ENCODE measurements at regions not wholly inside any gene's neighbourhood (a gene's known extent, or its start where the extent isn't known, plus 50 kb on each side); places are given as distances from the start of the nearest gene placed in this dataset.

DNA sequence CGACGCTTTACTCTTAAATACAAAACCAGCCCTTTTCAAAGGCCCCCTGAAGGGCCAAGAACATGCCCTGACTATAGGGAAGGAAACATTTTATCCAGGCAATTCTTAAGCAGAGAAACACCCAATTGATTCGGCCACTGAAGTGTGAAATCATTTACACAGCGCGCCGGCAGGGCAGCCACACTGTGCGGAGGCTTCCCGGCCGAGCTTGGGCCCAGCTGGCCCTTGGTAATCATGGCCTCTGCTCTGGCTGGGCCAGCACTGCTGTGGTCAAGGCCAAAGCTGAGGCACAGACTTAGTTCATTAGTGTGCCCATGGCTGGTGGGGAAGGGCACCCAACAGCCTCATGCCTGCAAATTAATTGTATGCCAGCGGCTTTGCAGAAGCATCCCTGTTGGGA, 143.7 kb upstream of the HABP2 start:
- no peaks in the 10 kb centered on the region for H3K36me3 ChIP-seq (ENCODE audit: insufficient read depth)
- H3K27me3 ChIP-seq (ENCODE audit: insufficient read depth) = peaks cover 35% of the 10 kb centered on the region
- H3K4me2 ChIP-seq = no peak overlapping the region
- H3F3A ChIP-seq (replicated peaks; ENCODE audit: low read depth) = no peaks in the 10 kb centered on the region
- no peak overlapping the region for H3K4me3 ChIP-seq
- H3K9me2 ChIP-seq (ENCODE audit: insufficient read depth) = no peaks in the 10 kb centered on the region
- no peak overlapping the region for H3K4me3 Mint-ChIP-seq
- H3K27ac Mint-ChIP-seq = no peak overlapping the region
- H3K9me3 Mint-ChIP-seq = peaks cover 3% of the 10 kb centered on the region; the same call in 1 of the 3 replicates
- no peak overlapping the region for H2AFZ ChIP-seq
- H3K27me3 Mint-ChIP-seq (ENCODE audit: insufficient read depth, low read depth, poor library complexity) = peaks cover 25% of the 10 kb centered on the region
- no peaks in the 10 kb centered on the region for H3K79me2 ChIP-seq (replicated peaks; ENCODE audit: insufficient read depth)
- peaks cover 40% of the 10 kb centered on the region for H3K4me1 ChIP-seq (ENCODE audit: insufficient read depth)
- no peaks in the 10 kb centered on the region for H4K20me1 ChIP-seq (replicated peaks; ENCODE audit: insufficient read depth)
- no peak for TF ChIP-seq POLR2AphosphoS5 (IDR thresholded peaks at IDR 0.05; ENCODE audit: low read depth)
- no peaks in the 10 kb centered on the region for H3K36me3 Mint-ChIP-seq (ENCODE audit: low read depth)
- ATAC-seq (no peak), DNase-seq (ENCODE audit: low spot score) (no peak)
- H3K27ac ChIP-seq (ENCODE audit: low read depth) = no peak overlapping the region
- peaks cover 44% of the 10 kb centered on the region for H3K4me1 Mint-ChIP-seq

GRCh38 chr10:113410618-113411017, 142.2 kb upstream of the HABP2 start:
- Histone ChIP-seq H3K27me3 (ENCODE audit: insufficient read depth) (peaks cover 31% of the 10 kb centered on the region), H3K79me2 (replicated peaks; ENCODE audit: insufficient read depth) (no peaks in the 10 kb centered on the region), H4K20me1 (replicated peaks; ENCODE audit: insufficient read depth) (no peaks in the 10 kb centered on the region), H2AFZ (no peak overlapping the region), H3F3A (replicated peaks; ENCODE audit: low read depth) (no peaks in the 10 kb centered on the region), H3K4me1 (ENCODE audit: insufficient read depth) (peaks cover 40% of the 10 kb centered on the region), H3K4me2 (peak overlapping the region; percentile 67), H3K9me2 (ENCODE audit: insufficient read depth) (peaks cover 5% of the 10 kb centered on the region; the same call in 1 of the 2 replicates), H3K36me3 (ENCODE audit: insufficient read depth) (no peaks in the 10 kb centered on the region), H3K27ac (ENCODE audit: low read depth) (no peak overlapping the region), H3K4me3 (no peak overlapping the region)
- peak; percentile 52 for ATAC-seq
- H3K36me3 Mint-ChIP-seq (ENCODE audit: low read depth) = no peaks in the 10 kb centered on the region
- no peak for TF ChIP-seq STAT1 (IDR thresholded peaks at IDR 0.05; ENCODE audit: unreplicated experiment)
- no peak for TF ChIP-seq ZNF114 (CRISPR knock-in tag; IDR thresholded peaks at IDR 0.05)
- TF ChIP-seq EZH2 (IDR thresholded peaks at IDR 0.05; ENCODE audit: low read depth, unreplicated experiment) = no peak
- TF ChIP-seq JUNB (IDR thresholded peaks at IDR 0.05; ENCODE audit: unreplicated experiment) = no peak
- no peak for TF ChIP-seq ZNF331 (CRISPR knock-in tag; IDR thresholded peaks at IDR 0.05; ENCODE audit: low read depth)
- TF ChIP-seq NANOG (IDR thresholded peaks at IDR 0.05; ENCODE audit: borderline replicate concordance) = no peak
- peaks cover 44% of the 10 kb centered on the region for H3K4me1 Mint-ChIP-seq
- no peak overlapping the region for H3K4me3 Mint-ChIP-seq
- peaks cover 25% of the 10 kb centered on the region for H3K27me3 Mint-ChIP-seq (ENCODE audit: insufficient read depth, low read depth, poor library complexity)
- H3K27ac Mint-ChIP-seq = no peak overlapping the region
- DNase-seq (ENCODE audit: low spot score) = peak; percentile 19
- H3K9me3 Mint-ChIP-seq = peaks cover 3% of the 10 kb centered on the region; the same call in 2 of the 3 replicates

GRCh38 chr10:113411456-113411855, 141.4 kb upstream of the HABP2 start:
- H4K20me1 ChIP-seq (replicated peaks; ENCODE audit: insufficient read depth) = no peaks in the 10 kb centered on the region
- H3K4me1 Mint-ChIP-seq = peaks cover 44% of the 10 kb centered on the region
- H3K9me3 Mint-ChIP-seq = peaks cover 3% of the 10 kb centered on the region; the same call in 2 of the 3 replicates
- DNase-seq (ENCODE audit: low spot score) (no peak), ATAC-seq (no peak)
- H3K4me2 ChIP-seq = no peak overlapping the region
- H3K9me2 ChIP-seq (ENCODE audit: insufficient read depth) = peaks cover 5% of the 10 kb centered on the region; the same call in 1 of the 2 replicates
- no peak overlapping the region for H3K27ac Mint-ChIP-seq
- peaks cover 25% of the 10 kb centered on the region for H3K27me3 Mint-ChIP-seq (ENCODE audit: insufficient read depth, low read depth, poor library complexity)
- H3K4me1 ChIP-seq (ENCODE audit: insufficient read depth) = peaks cover 40% of the 10 kb centered on the region
- H3K4me3 ChIP-seq = no peak overlapping the region
- H3K27me3 ChIP-seq (ENCODE audit: insufficient read depth) = peaks cover 23% of the 10 kb centered on the region
- H3K4me3 Mint-ChIP-seq = no peak overlapping the region
- no peaks in the 10 kb centered on the region for H3K79me2 ChIP-seq (replicated peaks; ENCODE audit: insufficient read depth)
- no peaks in the 10 kb centered on the region for H3F3A ChIP-seq (replicated peaks; ENCODE audit: low read depth)
- H3K36me3 Mint-ChIP-seq (ENCODE audit: low read depth) = no peaks in the 10 kb centered on the region
- peak overlapping the region; percentile 44 for H2AFZ ChIP-seq
- no peaks in the 10 kb centered on the region for H3K36me3 ChIP-seq (ENCODE audit: insufficient read depth)
- H3K27ac ChIP-seq (ENCODE audit: low read depth) = no peak overlapping the region
- no peak for TF ChIP-seq CREB1 (CRISPR knock-in tag; IDR thresholded peaks at IDR 0.05; ENCODE audit: low read depth)
- TF ChIP-seq, protein P1, sequence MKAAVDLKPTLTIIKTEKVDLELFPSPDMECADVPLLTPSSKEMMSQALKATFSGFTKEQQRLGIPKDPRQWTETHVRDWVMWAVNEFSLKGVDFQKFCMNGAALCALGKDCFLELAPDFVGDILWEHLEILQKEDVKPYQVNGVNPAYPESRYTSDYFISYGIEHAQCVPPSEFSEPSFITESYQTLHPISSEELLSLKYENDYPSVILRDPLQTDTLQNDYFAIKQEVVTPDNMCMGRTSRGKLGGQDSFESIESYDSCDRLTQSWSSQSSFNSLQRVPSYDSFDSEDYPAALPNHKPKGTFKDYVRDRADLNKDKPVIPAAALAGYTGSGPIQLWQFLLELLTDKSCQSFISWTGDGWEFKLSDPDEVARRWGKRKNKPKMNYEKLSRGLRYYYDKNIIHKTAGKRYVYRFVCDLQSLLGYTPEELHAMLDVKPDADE (IDR thresholded peaks at IDR 0.05) = no peak
- no peak for TF ChIP-seq EZH2phosphoT487 (IDR thresholded peaks at IDR 0.05; ENCODE audit: unreplicated experiment)
- TF ChIP-seq JUNB (IDR thresholded peaks at IDR 0.05; ENCODE audit: unreplicated experiment) = no peak
- no peak for TF ChIP-seq POLR2AphosphoS5 (IDR thresholded peaks at IDR 0.05; ENCODE audit: low read depth)
- TF ChIP-seq ZNF114 (CRISPR knock-in tag; IDR thresholded peaks at IDR 0.05) = no peak
- no peak for TF ChIP-seq NANOG (IDR thresholded peaks at IDR 0.05; ENCODE audit: borderline replicate concordance)
- no peak for TF ChIP-seq STAT1 (IDR thresholded peaks at IDR 0.05; ENCODE audit: unreplicated experiment)
- TF ChIP-seq EZH2 (IDR thresholded peaks at IDR 0.05; ENCODE audit: low read depth, unreplicated experiment) = no peak
- TF ChIP-seq, protein P2, sequence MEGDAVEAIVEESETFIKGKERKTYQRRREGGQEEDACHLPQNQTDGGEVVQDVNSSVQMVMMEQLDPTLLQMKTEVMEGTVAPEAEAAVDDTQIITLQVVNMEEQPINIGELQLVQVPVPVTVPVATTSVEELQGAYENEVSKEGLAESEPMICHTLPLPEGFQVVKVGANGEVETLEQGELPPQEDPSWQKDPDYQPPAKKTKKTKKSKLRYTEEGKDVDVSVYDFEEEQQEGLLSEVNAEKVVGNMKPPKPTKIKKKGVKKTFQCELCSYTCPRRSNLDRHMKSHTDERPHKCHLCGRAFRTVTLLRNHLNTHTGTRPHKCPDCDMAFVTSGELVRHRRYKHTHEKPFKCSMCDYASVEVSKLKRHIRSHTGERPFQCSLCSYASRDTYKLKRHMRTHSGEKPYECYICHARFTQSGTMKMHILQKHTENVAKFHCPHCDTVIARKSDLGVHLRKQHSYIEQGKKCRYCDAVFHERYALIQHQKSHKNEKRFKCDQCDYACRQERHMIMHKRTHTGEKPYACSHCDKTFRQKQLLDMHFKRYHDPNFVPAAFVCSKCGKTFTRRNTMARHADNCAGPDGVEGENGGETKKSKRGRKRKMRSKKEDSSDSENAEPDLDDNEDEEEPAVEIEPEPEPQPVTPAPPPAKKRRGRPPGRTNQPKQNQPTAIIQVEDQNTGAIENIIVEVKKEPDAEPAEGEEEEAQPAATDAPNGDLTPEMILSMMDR (conservative IDR thresholded peaks at IDR 0.05; ENCODE audit: low read depth in 2 of 2) = no peak
